Esophagus muscularis mucosa (tissue), 4 donors: ENCODE measurements at regions not wholly inside any gene's neighbourhood (a gene's known extent, or its start where the extent isn't known, plus 50 kb on each side); places are given as distances from the start of the nearest gene placed in this dataset.
"Not testable (repeated sequence)": the region's sequence is repeated elsewhere in the genome, so short reads cannot be mapped to it uniquely, and the experiment has no call there.

Source experiments
- EP300 ChIP-seq: sonication (generic); formaldehyde crosslinking; IDR thresholded peaks from one replicate; pipeline ENCODE4 v1.6.1; 2017; ENCODE audit warnings: antibody characterized with exemption
- POLR2A ChIP-seq: fragments of 450-650 bp; IDR thresholded peaks from one replicate; pipeline ENCODE4 v1.6.1; 2017; ENCODE audit warnings: antibody characterized with exemption, moderate library complexity, mild to moderate bottlenecking, low read depth
- TF ChIP-seq, protein P1 (sequence below), 3 experiments: fragments of 200-600 bp in 2 of 3; fragments of 450-650 bp in 1 of 3; sonication (generic) in 2 of 3; IDR thresholded peaks; one replicate each; pipeline ENCODE4 v1.5.1; 2017 to 2019; ENCODE audit warnings: antibody characterized with exemption in 3 of 3, mild to moderate bottlenecking in 2 of 3, moderate library complexity in 1 of 3

GRCh38 chr5:68065321-68065720 is 150.2 kb upstream of the PIK3R1 start:
- TF ChIP-seq, protein P1, sequence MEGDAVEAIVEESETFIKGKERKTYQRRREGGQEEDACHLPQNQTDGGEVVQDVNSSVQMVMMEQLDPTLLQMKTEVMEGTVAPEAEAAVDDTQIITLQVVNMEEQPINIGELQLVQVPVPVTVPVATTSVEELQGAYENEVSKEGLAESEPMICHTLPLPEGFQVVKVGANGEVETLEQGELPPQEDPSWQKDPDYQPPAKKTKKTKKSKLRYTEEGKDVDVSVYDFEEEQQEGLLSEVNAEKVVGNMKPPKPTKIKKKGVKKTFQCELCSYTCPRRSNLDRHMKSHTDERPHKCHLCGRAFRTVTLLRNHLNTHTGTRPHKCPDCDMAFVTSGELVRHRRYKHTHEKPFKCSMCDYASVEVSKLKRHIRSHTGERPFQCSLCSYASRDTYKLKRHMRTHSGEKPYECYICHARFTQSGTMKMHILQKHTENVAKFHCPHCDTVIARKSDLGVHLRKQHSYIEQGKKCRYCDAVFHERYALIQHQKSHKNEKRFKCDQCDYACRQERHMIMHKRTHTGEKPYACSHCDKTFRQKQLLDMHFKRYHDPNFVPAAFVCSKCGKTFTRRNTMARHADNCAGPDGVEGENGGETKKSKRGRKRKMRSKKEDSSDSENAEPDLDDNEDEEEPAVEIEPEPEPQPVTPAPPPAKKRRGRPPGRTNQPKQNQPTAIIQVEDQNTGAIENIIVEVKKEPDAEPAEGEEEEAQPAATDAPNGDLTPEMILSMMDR (IDR thresholded peaks at IDR 0.05): not testable (repeated sequence)
- TF ChIP-seq POLR2A, EP300: not testable (repeated sequence)
